A549 (cell line): ENCODE measurements at regions not wholly inside any gene's neighbourhood (a gene's known extent, or its start where the extent isn't known, plus 50 kb on each side); places are given as distances from the start of the nearest gene placed in this dataset.

Source experiments
- ATAC-seq, 2 experiments: fragments of 200-7000 bp in 1 of 2; fragments of >200 bp in 1 of 2; cut with Nextera tagmentation in 1 of 2; cut with Tn5 transposase in 1 of 2; 3 replicates each; pipeline versions ENCODE4 v1.8.0 to v1.9.1; 2018 to 2020; ENCODE audit warnings: mild to moderate bottlenecking in 1 of 2, moderate library complexity in 1 of 2
- CTCF ChIA-PET: fragments of 300-600 bp; sonication (Branson Sonifier 250); formaldehyde crosslinking; extraction: SDS; loops from one replicate; lab custom pipeline; 2021; ENCODE audit warnings: antibody characterized with exemption, inconsistent platforms; lab: Yijun Ruan, JAX
- POLR2A ChIA-PET: fragments of 350-600 bp; formaldehyde crosslinking; extraction: SDS; loops from one replicate; lab custom pipeline; 2021; ENCODE audit warnings: antibody characterized with exemption, inconsistent platforms; lab: Yijun Ruan, JAX
- DNase-seq, 2 experiments: peaks; one replicate each; pipeline versions ENCODE4 v3.0.0 to v3.0.0-alpha.2; 2011 to 2016; ENCODE audit warnings: low read depth in 1 of 2, low spot score in 1 of 2
- FAIRE-seq: peaks from 2 replicates; lab custom pipeline; 2011; peaks lifted over from hg19 to GRCh38; lab: Jason Lieb, UNC
- H3K27ac ChIP-seq, 2 experiments: fragments of >200 bp; sonication (Bioruptor Twin); formaldehyde crosslinking; 3 replicates each; pipeline ENCODE4 v1.5.1; 2016 to 2017
- H3K4me1 ChIP-seq: fragments of >200 bp; sonication (Bioruptor Twin); formaldehyde crosslinking; 3 replicates; pipeline ENCODE4 v1.6.1; 2016
- H3K4me2 ChIP-seq: fragments of >200 bp; sonication (Bioruptor Twin); formaldehyde crosslinking; 3 replicates; pipeline ENCODE4 v1.6.1; 2016
- H3K4me3 ChIP-seq: fragments of >200 bp; sonication (Bioruptor Twin); formaldehyde crosslinking; 3 replicates; pipeline ENCODE4 v1.5.1; 2016
- H3K9me3 ChIP-seq: fragments of >200 bp; sonication (Bioruptor Twin); formaldehyde crosslinking; 3 replicates; pipeline ENCODE4 v1.6.1; 2016
- BCL3 ChIP-seq: fragments of >200 bp; sonication (Bioruptor Twin); formaldehyde crosslinking; IDR thresholded peaks from 3 replicates; pipeline ENCODE4 v1.6.1; 2016
- CBX8 ChIP-seq: fragments of 200-600 bp; sonication (generic); IDR thresholded peaks from 2 replicates; pipeline ENCODE4 v1.6.1; 2016
- CEBPB ChIP-seq, 2 experiments: fragments of >200 bp in 1 of 2; sonication (Bioruptor Twin) in 1 of 2; formaldehyde crosslinking in 1 of 2; IDR thresholded peaks; 2 replicates each; pipeline ENCODE4 v1.6.1; 2012 to 2016
- CHD2 ChIP-seq: fragments of 150-350 bp; IDR thresholded peaks from 2 replicates; pipeline ENCODE4 v1.6.1; 2014; ENCODE audit warnings: low read length; ENCODE audit not compliant: partially characterized antibody
- EHF ChIP-seq: fragments of 250-450 bp; sonication (Bioruptor Pico); IDR thresholded peaks from 2 replicates; pipeline ENCODE4 v1.5.0; 2020; ENCODE audit warnings: mild to moderate bottlenecking
- EHMT2 ChIP-seq: fragments of 200-600 bp; sonication (generic); IDR thresholded peaks from 2 replicates; pipeline ENCODE4 v1.6.1; 2016; ENCODE audit warnings: antibody characterized with exemption, low read depth, mild to moderate bottlenecking, moderate library complexity
- ELK1 ChIP-seq: fragments of 150-350 bp; IDR thresholded peaks from 2 replicates; pipeline ENCODE4 v1.6.1; 2014; ENCODE audit warnings: low read depth, mild to moderate bottlenecking, low read length
- ESRRA ChIP-seq: fragments of 150-350 bp; IDR thresholded peaks from 2 replicates; pipeline ENCODE4 v1.6.1; 2014; ENCODE audit warnings: mild to moderate bottlenecking, low read length, borderline replicate concordance
- FOSL2 ChIP-seq, 2 experiments: fragments of 450-650 bp in 1 of 2; fragments of >200 bp in 1 of 2; sonication (Bioruptor Twin) in 1 of 2; formaldehyde crosslinking; IDR thresholded peaks; 2 replicates each; pipeline versions ENCODE4 v1.5.0 to v1.6.1; 2016 to 2020; ENCODE audit warnings: mild to moderate bottlenecking in 1 of 2, moderate library complexity in 1 of 2
- FOXS1 ChIP-seq: fragments of 250-450 bp; sonication (Bioruptor Pico); IDR thresholded peaks from 2 replicates; pipeline ENCODE4 v1.5.0; 2020; ENCODE audit warnings: mild to moderate bottlenecking, moderate library complexity
- HDAC2 ChIP-seq: fragments of 200-600 bp; sonication (generic); IDR thresholded peaks from 2 replicates; pipeline ENCODE4 v1.6.1; 2016
- HOXA7 ChIP-seq: fragments of 250-450 bp; sonication (Bioruptor Pico); IDR thresholded peaks from 2 replicates; pipeline ENCODE4 v1.5.0; 2020; ENCODE audit warnings: mild to moderate bottlenecking, moderate library complexity
- HOXB13 ChIP-seq: fragments of 250-450 bp; sonication (Bioruptor Pico); IDR thresholded peaks from 2 replicates; pipeline ENCODE4 v1.5.0; 2020; ENCODE audit warnings: low read depth, mild to moderate bottlenecking, moderate library complexity
- JUNB ChIP-seq: fragments of >200 bp; sonication (Bioruptor Twin); formaldehyde crosslinking; IDR thresholded peaks from 2 replicates; pipeline ENCODE4 v1.6.1; 2016
- KDM1A ChIP-seq: fragments of 200-600 bp; sonication (generic); IDR thresholded peaks from 2 replicates; pipeline ENCODE4 v1.6.1; 2016; ENCODE audit warnings: low read depth, mild to moderate bottlenecking
- KDM5A ChIP-seq: fragments of 200-600 bp; sonication (generic); IDR thresholded peaks from 2 replicates; pipeline ENCODE4 v1.6.1; 2016; ENCODE audit warnings: antibody characterized with exemption, mild to moderate bottlenecking
- MAFK ChIP-seq: fragments of 450-650 bp; IDR thresholded peaks from 2 replicates; pipeline ENCODE4 v1.6.1; 2014; ENCODE audit not compliant: partially characterized antibody
- MAZ ChIP-seq: fragments of 150-350 bp; IDR thresholded peaks from 2 replicates; pipeline ENCODE4 v1.6.1; 2014; ENCODE audit warnings: antibody characterized with exemption, low read depth, low read length, borderline replicate concordance
- POLR2A ChIP-seq: IDR thresholded peaks from 2 replicates; pipeline ENCODE4 v1.6.1; 2012; ENCODE audit warnings: mild to moderate bottlenecking, low read length
- RCOR1 ChIP-seq: fragments of 150-350 bp; IDR thresholded peaks from 2 replicates; pipeline ENCODE4 v1.6.1; 2014; ENCODE audit warnings: antibody characterized with exemption, low read length, low read depth
- REST ChIP-seq: fragments of 200-600 bp; sonication (generic); IDR thresholded peaks from 2 replicates; pipeline ENCODE4 v1.6.1; 2016; ENCODE audit warnings: antibody characterized with exemption, mild to moderate bottlenecking, moderate library complexity
- RFX5 ChIP-seq: fragments of 450-650 bp; IDR thresholded peaks from 2 replicates; pipeline ENCODE4 v1.7.1; 2014; ENCODE audit warnings: antibody characterized with exemption, mild to moderate bottlenecking, moderate library complexity
- RNF2 ChIP-seq: fragments of 200-600 bp; sonication (generic); IDR thresholded peaks from 2 replicates; pipeline ENCODE4 v1.6.1; 2016; ENCODE audit warnings: low read depth, mild to moderate bottlenecking, antibody characterized with exemption, moderate library complexity, borderline replicate concordance
- SREBF2 ChIP-seq: fragments of 450-650 bp; IDR thresholded peaks from 2 replicates; pipeline ENCODE4 v1.6.1; 2014; ENCODE audit warnings: mild to moderate bottlenecking, moderate library complexity
- TFCP2L1 ChIP-seq: fragments of 250-450 bp; sonication (Bioruptor Pico); IDR thresholded peaks from 2 replicates; pipeline ENCODE4 v1.5.0; 2021; ENCODE audit warnings: mild to moderate bottlenecking
- WGBS: methylation state at CpG from one replicate; pipeline ENCODE4 v1.1.6; 2017; ENCODE audit errors: missing lambda C conversion rate; 5-methylcytosine and 5-hydroxymethylcytosine counted together

- TF ChIP-seq HOXB13 (CRISPR knock-in tag), result no peak
- no peak for TF ChIP-seq CHD2
- no peak for TF ChIP-seq KDM1A
Observed at GRCh38 chr15:62979252-62979651, 63.3 kb upstream of the TPM1 start (continued).

- POLR2A ChIA-PET, result no interaction called here
Observed at GRCh38 chr15:62981071-62981470, 61.5 kb upstream of the TPM1 start.

GRCh38 chr15:62983956-62984355, 58.6 kb upstream of the TPM1 start:
- ChIA-PET CTCF (interaction anchor here (0.7 kb wide), 1 partner anchor 30 kb away, joined by 3 read pairs; no protein-coding TSS in a partner anchor), POLR2A (no interaction called here)
- WGBS, result 91% methylated on average over 8 of the region's 8 CpGs
- Histone ChIP-seq H3K4me3 (no peak overlapping the region), H3K4me1 (peaks cover under 1% of the 10 kb centered on the region; the same call in 2 of the 3 replicates), H3K4me2 (no peak overlapping the region), H3K27ac (no peak overlapping the region), H3K9me3 (no peaks in the 10 kb centered on the region)
- DNase-seq (no peak), FAIRE-seq (no peak), ATAC-seq (no peak)
- TF ChIP-seq RNF2 (no peak), TFCP2L1 (no peak), KDM1A (no peak), HDAC2 (no peak), MAZ (no peak), POLR2A (no peak), FOXS1 (CRISPR knock-in tag) (no peak), SREBF2 (no peak)

More at GRCh38 chr15:62981071-62981470, 61.5 kb upstream of the TPM1 start:
- DNase-seq, result no peak
- no peak overlapping the region for H3K27ac ChIP-seq
- CTCF ChIA-PET, result interaction anchor here (0.9 to 1.3 kb wide), 2 partner anchors 17 to 199 kb away, joined by 3 read pairs; no protein-coding TSS in a partner anchor
- TF ChIP-seq JUNB (no peak), CHD2 (no peak)
- TF ChIP-seq, all 56 proteins: peak for 0
- FAIRE-seq (no peak), ATAC-seq (no peak)
- no peaks in the 10 kb centered on the region for H3K9me3 ChIP-seq
- H3K4me3 ChIP-seq, result no peak overlapping the region
- 77% methylated on average over 3 of the region's 3 CpGs for WGBS
- H3K4me1 ChIP-seq, result peaks cover 26% of the 10 kb centered on the region
- no peak overlapping the region for H3K4me2 ChIP-seq

GRCh38 chr15:62985768-62986167, 56.8 kb upstream of the TPM1 start:
- Histone ChIP-seq H3K4me1 (peaks cover 9% of the 10 kb centered on the region), H3K4me3 (no peak overlapping the region), H3K4me2 (no peak overlapping the region), H3K9me3 (no peaks in the 10 kb centered on the region), H3K27ac (no peak overlapping the region)
- DNase-seq, result no peak
- WGBS, result 84% methylated on average over 6 of the region's 6 CpGs
- ATAC-seq, result no peak
- CTCF ChIA-PET, result no interaction called here
- TF ChIP-seq EHMT2 (no peak), HOXA7 (CRISPR knock-in tag) (no peak), CBX8 (no peak), ESRRA (no peak), ELK1 (no peak)
- POLR2A ChIA-PET, result no interaction called here
- no peak for FAIRE-seq

- H3K4me1 ChIP-seq, result peaks cover 9% of the 10 kb centered on the region
- no peak overlapping the region for H3K27ac ChIP-seq
- no peak overlapping the region for H3K4me2 ChIP-seq
- 80% methylated on average over 7 of the region's 7 CpGs for WGBS
- CTCF ChIA-PET, result interaction anchor here (0.7 to 2.0 kb wide), 5 partner anchors 9 to 106 kb away, joined by 3 to 6 read pairs (median 4); no protein-coding TSS in a partner anchor
- H3K9me3 ChIP-seq, result no peaks in the 10 kb centered on the region
- no peak for ATAC-seq
- H3K4me3 ChIP-seq, result no peak overlapping the region
- POLR2A ChIA-PET, result no interaction called here
- no peak for FAIRE-seq
- DNase-seq, result no peak
- TF ChIP-seq REST (no peak), TFCP2L1 (no peak), EHF (CRISPR knock-in tag) (no peak), FOSL2 (IDR thresholded peaks at IDR 0.05) (no peak), FOSL2 (CRISPR knock-in tag; IDR thresholded peaks at IDR 0.05) (no peak), RFX5 (no peak), RNF2 (no peak), BCL3 (no peak), KDM5A (no peak), HOXB13 (CRISPR knock-in tag) (no peak), CEBPB (IDR thresholded peaks at IDR 0.05) (no peak), MAFK (no peak), RCOR1 (no peak), ESRRA (no peak), EHMT2 (no peak)
Observed at GRCh38 chr15:62986948-62987347, 55.6 kb upstream of the TPM1 start.
